ENCODE measurements at regions not wholly inside any gene's neighbourhood (a gene's known extent, or its start where the extent isn't known, plus 50 kb on each side); places are given as distances from the start of the nearest gene placed in this dataset.
"Not testable (repeated sequence)": the region's sequence is repeated elsewhere in the genome, so short reads cannot be mapped to it uniquely, and the experiment has no call there.

DNA sequence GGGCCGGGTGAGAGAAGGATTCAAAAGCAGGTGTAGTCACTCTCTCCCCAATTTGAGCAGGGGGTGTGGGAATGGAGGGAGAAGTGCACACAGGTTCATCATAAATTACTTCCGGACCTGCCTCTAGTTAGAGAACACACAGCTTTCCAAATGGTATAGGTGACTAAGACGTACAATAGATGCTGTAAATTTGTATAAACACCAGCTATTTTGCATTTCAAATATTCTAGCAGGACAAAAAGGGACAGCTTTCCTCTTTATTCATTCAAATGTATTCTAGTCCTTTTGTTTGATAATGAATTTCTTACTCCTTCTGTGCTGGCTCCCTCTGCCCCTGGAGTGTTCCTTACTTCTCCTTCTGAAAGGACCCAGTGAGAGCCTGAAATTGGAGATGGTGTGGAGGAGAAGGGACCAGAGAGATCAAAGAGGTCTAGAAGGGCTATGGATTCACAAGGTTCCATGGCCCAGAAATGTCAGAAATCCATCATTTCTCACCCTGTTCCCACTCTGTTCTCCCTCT, 53.2 kb upstream of the SH3BP4 start:
- no peak for DNase-seq (ENCODE audit: low read depth)

- DNase-seq (ENCODE audit: low read depth), result not testable (repeated sequence)
Measured at GRCh38 chr2:234888442-234888841, 63.4 kb upstream of the SH3BP4 start.

GRCh38 chr2:234887195-234887594, 64.6 kb upstream of the SH3BP4 start:
- DNase-seq (ENCODE audit: low read depth), result no peak

GRCh38 chr2:234885886-234886285, 65.9 kb upstream of the SH3BP4 start:
- no peak for DNase-seq (ENCODE audit: low read depth)

DNA sequence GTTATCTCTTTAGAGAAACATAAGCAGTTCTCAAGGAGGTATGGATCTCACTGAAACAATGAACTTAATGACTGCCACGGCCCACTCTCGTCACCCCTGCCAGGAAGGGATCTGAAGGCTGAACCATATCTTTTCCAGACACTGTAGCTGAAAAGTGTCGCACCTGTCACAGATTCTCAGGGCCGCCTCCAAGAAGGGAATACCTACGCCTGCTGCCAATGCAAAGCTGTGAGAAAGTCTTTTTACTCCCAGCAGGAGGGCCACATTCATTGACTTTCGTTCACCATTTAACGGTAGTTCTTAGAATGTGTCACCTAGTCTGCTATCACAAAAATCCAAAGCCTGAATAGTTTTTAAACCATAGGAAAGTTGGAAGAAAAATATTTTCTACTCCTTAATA, 66.7 kb upstream of the SH3BP4 start:
- DNase-seq (ENCODE audit: low read depth), result no peak

GRCh38 chr2:234884591-234884990, 67.2 kb upstream of the SH3BP4 start:
- no peak for DNase-seq (ENCODE audit: low read depth)

- DNase-seq (ENCODE audit: low read depth), result no peak
Measured at GRCh38 chr2:234881413-234882241, 70.2 kb upstream of the SH3BP4 start.

- no peak for DNase-seq (ENCODE audit: low read depth)
Measured at GRCh38 chr2:234880551-234881211, 71.1 kb upstream of the SH3BP4 start.

DNA sequence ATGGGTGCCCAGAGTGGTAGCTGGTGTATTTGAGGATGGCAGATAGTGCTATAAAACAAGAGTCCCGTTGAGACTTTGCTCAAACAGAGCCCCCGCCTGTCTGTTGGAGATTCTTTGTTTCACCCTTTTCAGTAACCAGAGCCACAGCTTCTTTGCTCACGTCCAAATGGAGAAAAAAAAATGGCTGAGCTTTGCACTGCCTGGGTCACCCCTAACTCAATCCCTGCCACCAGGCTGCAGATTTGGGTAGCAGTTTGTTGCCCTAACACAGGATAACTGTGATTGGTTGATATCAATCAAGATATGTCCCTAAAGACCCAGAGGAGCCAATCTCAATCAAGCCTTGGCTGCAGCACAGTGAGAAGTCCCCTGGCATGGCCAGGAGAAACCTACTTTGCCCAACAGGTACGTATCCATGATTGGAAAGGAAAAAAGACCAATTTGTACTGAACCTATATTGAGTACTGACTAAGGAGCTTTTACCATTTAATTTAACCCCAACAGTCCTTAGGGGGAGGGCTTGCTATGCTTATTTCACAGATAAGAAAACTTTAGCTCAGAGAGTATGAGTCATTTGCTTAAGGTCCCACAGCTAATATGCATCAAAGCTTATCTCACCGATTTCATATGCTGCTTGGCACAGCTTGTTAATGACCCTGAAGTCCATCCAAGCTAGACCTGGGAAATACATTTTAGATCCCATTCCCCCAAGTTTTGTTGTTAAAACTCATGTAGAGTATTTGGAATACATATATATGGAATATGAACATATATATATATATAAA, 72.0 kb upstream of the SH3BP4 start:
- DNase-seq (ENCODE audit: low read depth), result no peak

DNA sequence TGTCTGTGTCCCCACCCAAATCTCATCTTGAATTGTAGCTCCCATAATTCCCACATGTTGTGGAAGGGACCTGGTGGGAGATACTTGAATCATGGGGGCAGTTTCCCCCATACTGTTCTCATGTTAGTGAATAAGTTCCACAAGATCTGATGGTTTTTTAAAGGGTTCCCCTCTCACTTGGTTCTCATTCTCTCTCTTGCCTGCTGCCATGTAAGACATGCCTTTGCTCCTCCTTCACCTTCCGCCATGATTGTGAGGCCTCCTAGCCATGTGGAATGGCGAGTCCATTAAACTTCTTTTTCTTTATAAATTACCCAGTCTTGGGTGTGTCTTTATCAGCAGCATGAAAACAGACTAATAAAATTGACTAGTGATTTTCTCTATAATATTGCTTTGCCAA, 75.2 kb upstream of the SH3BP4 start:
- DNase-seq (ENCODE audit: low read depth), result not testable (repeated sequence)

- no peak for DNase-seq (ENCODE audit: low read depth)
Measured at GRCh38 chr2:234874347-234875046, 77.3 kb upstream of the SH3BP4 start.

DNA sequence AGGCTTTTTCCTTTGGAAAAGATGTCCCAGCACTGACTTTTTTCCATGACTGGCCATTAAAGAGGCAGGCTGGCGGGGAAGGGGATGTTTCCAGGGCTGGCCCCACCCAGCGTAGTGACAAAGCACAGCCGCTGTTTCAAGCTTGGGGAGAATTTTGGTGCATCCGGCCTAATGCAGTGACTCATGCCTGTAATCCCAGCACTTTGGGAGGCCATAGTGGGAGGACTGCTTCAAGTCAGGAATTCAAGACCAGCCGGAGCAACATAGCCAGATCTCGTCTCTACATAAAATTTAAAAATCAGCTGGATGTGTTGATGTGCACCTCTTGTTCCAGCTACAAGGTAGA, 78.0 kb upstream of the SH3BP4 start:
- no peak for DNase-seq (ENCODE audit: low read depth)

- DNase-seq (ENCODE audit: low read depth), result no peak
Measured at GRCh38 chr2:234873103-234873827, 78.6 kb upstream of the SH3BP4 start.

DNA sequence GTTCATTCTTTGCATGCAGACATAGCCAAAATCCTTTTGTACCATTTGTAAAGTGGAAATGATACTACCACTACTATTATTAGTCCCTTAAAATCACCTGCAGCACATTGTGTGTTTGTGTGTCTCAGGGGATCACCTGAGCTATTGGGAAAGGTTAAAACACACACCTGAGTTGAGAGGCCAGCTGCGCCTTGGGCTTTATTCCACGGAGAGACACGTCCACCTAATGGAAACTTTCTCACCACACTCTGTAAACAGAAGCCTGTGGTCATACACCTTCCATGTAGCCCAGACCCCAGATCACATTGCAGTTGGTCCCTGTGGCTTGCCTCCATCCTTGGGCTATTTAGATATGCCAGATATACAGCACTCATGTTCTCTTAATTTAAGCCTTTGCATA, 81.8 kb upstream of the SH3BP4 start:
- DNase-seq (ENCODE audit: low read depth), result no peak

- DNase-seq (ENCODE audit: low read depth), result no peak
Measured at GRCh38 chr2:234869164-234869563, 82.7 kb upstream of the SH3BP4 start.

GRCh38 chr2:234867882-234868285, 83.9 kb upstream of the SH3BP4 start:
- no peak for DNase-seq (ENCODE audit: low read depth)

- no peak for DNase-seq (ENCODE audit: low read depth)
Measured at GRCh38 chr2:234865586-234865985, 86.2 kb upstream of the SH3BP4 start.

DNA sequence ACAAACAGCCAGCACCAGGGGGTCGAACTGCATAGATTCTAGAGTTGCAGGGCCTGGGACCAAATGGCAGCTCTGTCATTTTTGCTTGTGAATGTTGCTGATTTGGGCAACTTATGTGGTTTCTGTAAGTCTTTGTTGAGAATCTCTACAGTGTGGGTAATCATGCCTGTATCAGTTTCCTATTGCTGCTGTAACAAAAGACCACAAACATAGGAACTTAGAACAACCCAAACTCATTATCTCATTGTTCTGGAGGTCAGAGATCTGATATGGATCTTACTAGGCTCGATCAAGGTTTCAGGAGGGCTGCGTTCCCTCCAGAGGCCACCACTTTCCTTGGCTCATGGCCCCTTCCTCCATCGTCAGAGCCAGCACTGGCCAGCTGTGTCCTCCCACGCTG, 86.8 kb upstream of the SH3BP4 start:
- no peak for DNase-seq (ENCODE audit: low read depth)

DNA sequence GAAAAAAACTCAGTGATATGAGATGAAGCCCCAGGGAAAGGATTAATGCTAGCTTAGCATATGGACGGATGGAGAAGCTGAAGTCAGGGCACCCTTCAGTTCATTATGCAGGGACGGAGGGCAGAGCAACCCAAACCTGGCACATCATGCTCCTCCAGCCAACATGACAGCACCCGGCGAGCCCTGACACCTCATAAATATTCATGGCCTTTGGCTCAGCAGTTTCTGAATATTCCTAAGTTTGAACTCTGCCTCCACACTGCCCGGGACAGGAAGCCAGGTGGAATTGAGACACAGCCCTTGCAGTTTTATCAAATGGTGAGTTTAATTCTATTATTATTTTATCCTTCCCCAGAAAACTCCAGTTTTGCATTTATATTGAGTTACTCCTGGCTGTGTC, 87.3 kb upstream of the SH3BP4 start:
- DNase-seq (ENCODE audit: low read depth), result no peak

DNA sequence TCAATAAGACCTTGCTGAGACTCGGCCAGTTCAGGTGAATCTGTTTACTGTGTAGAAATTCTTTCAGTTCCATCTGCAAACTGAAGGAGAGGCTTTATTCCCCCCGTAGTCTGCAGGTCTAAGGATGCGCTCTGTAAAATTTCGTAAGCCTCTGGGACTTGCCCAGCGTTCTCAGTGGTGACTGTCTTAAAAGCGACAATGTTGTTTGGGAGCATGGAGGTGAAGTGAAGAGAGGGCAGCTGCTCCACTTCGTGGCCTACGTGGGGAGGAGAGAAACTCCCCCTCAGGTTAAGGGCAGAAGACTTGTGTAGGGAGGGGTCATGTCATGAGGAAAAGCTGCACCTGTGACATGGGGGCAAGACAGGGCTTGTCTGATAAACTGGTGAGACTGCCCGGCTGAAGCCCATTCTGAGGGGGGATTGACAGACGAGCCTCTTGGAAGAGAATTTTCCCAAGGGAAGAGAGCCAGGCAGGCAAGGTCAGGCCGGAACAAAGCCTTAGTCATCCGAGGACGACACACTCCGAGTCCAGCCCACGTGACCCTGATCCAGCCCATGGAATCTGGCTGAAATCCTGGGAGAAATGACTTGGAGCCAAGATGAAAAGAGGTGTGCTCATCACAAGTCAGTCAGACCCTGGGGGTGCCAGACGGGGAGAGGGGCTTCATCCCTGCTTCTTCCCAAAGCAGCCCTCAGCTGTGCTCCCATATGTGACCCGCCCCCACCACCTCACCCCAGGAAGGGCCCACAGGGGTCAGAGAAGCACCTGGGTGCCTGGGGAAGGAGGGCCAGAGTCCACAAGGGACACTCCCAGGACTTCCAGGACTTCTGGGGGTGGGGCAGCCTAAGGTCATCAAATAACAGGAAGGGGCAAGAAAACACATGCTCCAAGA, 88.5 kb upstream of the SH3BP4 start:
- DNase-seq (ENCODE audit: low read depth), result no peak

Measured in stimulated activated CD8-positive, alpha-beta memory T cell treated with anti-CD3 and anti-CD28 coated beads, Interleukin-12 subunit alpha, Interleukin-12 subunit beta, amount 100 ng/mL, for 4 hours (primary cell).